ENCODE measurements at regions not wholly inside any gene's neighbourhood (a gene's known extent, or its start where the extent isn't known, plus 50 kb on each side); places are given as distances from the start of the nearest gene placed in this dataset.

DNA sequence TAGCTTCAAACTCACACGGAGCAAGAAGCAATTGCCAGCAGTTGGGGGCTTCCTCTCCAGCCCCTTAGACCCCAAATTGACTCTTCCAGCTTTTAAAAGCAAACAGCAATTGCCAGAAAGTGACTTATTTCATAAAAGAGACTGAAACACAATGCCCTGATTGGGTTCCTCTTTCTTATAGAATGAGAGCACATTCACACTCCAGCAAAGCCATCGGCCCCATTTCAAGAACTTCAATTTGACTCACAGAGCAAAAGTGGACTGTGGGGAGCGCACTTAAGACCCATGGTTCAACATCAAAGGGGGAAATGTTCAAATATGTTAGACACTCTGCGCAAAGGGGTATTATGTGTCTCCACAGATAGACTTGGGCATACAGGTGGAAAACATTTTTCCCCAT is 484.7 kb downstream of the BCL11A start:
- no peak for TF ChIP-seq CTCF (IDR thresholded peaks at IDR 0.05; ENCODE audit: unreplicated experiment)
- no peak for DNase-seq
- H3K27ac Mint-ChIP-seq (ENCODE audit: unreplicated experiment) = no peak overlapping the region
- intact Hi-C loops (cut with micrococcal nuclease; ENCODE audit: unreplicated experiment) = no loop called here
- BruUV-seq (replicated peaks) = no TSS peak
- peaks cover 3% of the 10 kb centered on the region for H3K9me3 Mint-ChIP-seq (ENCODE audit: low read depth, unreplicated experiment)
- H3K4me3 Mint-ChIP-seq (ENCODE audit: low read depth, unreplicated experiment) = no peak overlapping the region
- no peaks in the 10 kb centered on the region for H3K4me1 Mint-ChIP-seq (ENCODE audit: low read depth, unreplicated experiment)
- no peaks in the 10 kb centered on the region for H3K36me3 Mint-ChIP-seq (ENCODE audit: insufficient read depth, unreplicated experiment)
- CTCF ChIA-PET = no interaction called here
- H3K27me3 Mint-ChIP-seq (ENCODE audit: unreplicated experiment) = peaks cover 30% of the 10 kb centered on the region

- H3K27me3 Mint-ChIP-seq (ENCODE audit: unreplicated experiment) = peaks cover 25% of the 10 kb centered on the region
- no peak overlapping the region for H3K27ac Mint-ChIP-seq (ENCODE audit: unreplicated experiment)
- TF ChIP-seq CTCF (IDR thresholded peaks at IDR 0.05; ENCODE audit: unreplicated experiment) = no peak
- no peak overlapping the region for H3K4me3 Mint-ChIP-seq (ENCODE audit: low read depth, unreplicated experiment)
- peaks cover 3% of the 10 kb centered on the region for H3K9me3 Mint-ChIP-seq (ENCODE audit: low read depth, unreplicated experiment)
- H3K36me3 Mint-ChIP-seq (ENCODE audit: insufficient read depth, unreplicated experiment) = no peaks in the 10 kb centered on the region
- no peaks in the 10 kb centered on the region for H3K4me1 Mint-ChIP-seq (ENCODE audit: low read depth, unreplicated experiment)
- intact Hi-C loops (cut with micrococcal nuclease; ENCODE audit: unreplicated experiment) = no loop called here
- no peak for DNase-seq
- CTCF ChIA-PET = interaction anchor here (0.5 kb wide), 1 partner anchor 16 kb away, joined by 3 read pairs; no protein-coding TSS in a partner anchor
- BruUV-seq (replicated peaks) = no TSS peak
These were observed 486.4 kb downstream of the BCL11A start for GRCh38 chr2:60067006-60067405.

- intact Hi-C loops (cut with micrococcal nuclease; ENCODE audit: unreplicated experiment) = no loop called here
- H3K4me1 Mint-ChIP-seq (ENCODE audit: low read depth, unreplicated experiment) = no peaks in the 10 kb centered on the region
- no peaks in the 10 kb centered on the region for H3K36me3 Mint-ChIP-seq (ENCODE audit: insufficient read depth, unreplicated experiment)
- peaks cover 3% of the 10 kb centered on the region for H3K9me3 Mint-ChIP-seq (ENCODE audit: low read depth, unreplicated experiment)
- no TSS peak for BruUV-seq (replicated peaks)
- H3K4me3 Mint-ChIP-seq (ENCODE audit: low read depth, unreplicated experiment) = no peak overlapping the region
- no peak for DNase-seq
- peaks cover 17% of the 10 kb centered on the region for H3K27me3 Mint-ChIP-seq (ENCODE audit: unreplicated experiment)
- CTCF ChIA-PET = no interaction called here
- TF ChIP-seq CTCF (IDR thresholded peaks at IDR 0.05; ENCODE audit: unreplicated experiment) = no peak
- no peak overlapping the region for H3K27ac Mint-ChIP-seq (ENCODE audit: unreplicated experiment)
These were observed 487.2 kb downstream of the BCL11A start for GRCh38 chr2:60066096-60066839.

- H3K27ac Mint-ChIP-seq (ENCODE audit: unreplicated experiment) = no peak overlapping the region
- no peak for DNase-seq
- no peak for TF ChIP-seq CTCF (IDR thresholded peaks at IDR 0.05; ENCODE audit: unreplicated experiment)
- intact Hi-C loops (cut with micrococcal nuclease; ENCODE audit: unreplicated experiment) = no loop called here
- no TSS peak for BruUV-seq (replicated peaks)
- no peaks in the 10 kb centered on the region for H3K4me1 Mint-ChIP-seq (ENCODE audit: low read depth, unreplicated experiment)
- CTCF ChIA-PET = interaction anchor here (0.7 kb wide), 1 partner anchor 112 kb away, joined by 7 read pairs; no protein-coding TSS in a partner anchor
- H3K4me3 Mint-ChIP-seq (ENCODE audit: low read depth, unreplicated experiment) = no peak overlapping the region
- H3K27me3 Mint-ChIP-seq (ENCODE audit: unreplicated experiment) = peaks cover 13% of the 10 kb centered on the region
- H3K9me3 Mint-ChIP-seq (ENCODE audit: low read depth, unreplicated experiment) = peaks cover 3% of the 10 kb centered on the region
- no peaks in the 10 kb centered on the region for H3K36me3 Mint-ChIP-seq (ENCODE audit: insufficient read depth, unreplicated experiment)
These were observed 488.6 kb downstream of the BCL11A start for GRCh38 chr2:60064687-60065389.

Data from Calu3 (cell line).